Neural cell (in vitro differentiated cells): ENCODE measurements at regions not wholly inside any gene's neighbourhood (a gene's known extent, or its start where the extent isn't known, plus 50 kb on each side); places are given as distances from the start of the nearest gene placed in this dataset.

Experiments used
- H2AFZ ChIP-seq: fragments of 200-600, 300-800 bp; sonication (generic), shearing (Covaris generic); 2 replicates; pipeline ENCODE4 v1.6.0; 2014; ENCODE audit warnings: low read depth, mild to moderate bottlenecking, antibody characterized with exemption, low read length, moderate library complexity
- H3F3A ChIP-seq: fragments of 200-600 bp; shearing (Covaris generic); 2 replicates; pipeline ENCODE4 v1.6.1; 2016; ENCODE audit warnings: mild to moderate bottlenecking, moderate library complexity, mixed read lengths, antibody characterized with exemption, low read length; ENCODE audit not compliant: insufficient read depth, poor library complexity, severe bottlenecking
- H3K27ac ChIP-seq: fragments of 200-600, 300-800 bp; sonication (generic), shearing (Covaris generic); 2 replicates; pipeline ENCODE4 v1.5.1; 2014; ENCODE audit warnings: mild to moderate bottlenecking, low read length, moderate library complexity
- H3K27me3 ChIP-seq: fragments of 300-800, 200-600 bp; sonication (generic), shearing (Covaris generic); 2 replicates; pipeline ENCODE4 v1.6.0; 2014; ENCODE audit warnings: mild to moderate bottlenecking, low read depth, low read length, moderate library complexity; ENCODE audit not compliant: insufficient read depth
- H3K36me3 ChIP-seq: fragments of 300-800, 200-600 bp; sonication (generic), shearing (Covaris generic); 2 replicates; pipeline ENCODE4 v1.5.1; 2014; ENCODE audit warnings: mild to moderate bottlenecking, antibody characterized with exemption, low read length, moderate library complexity; ENCODE audit not compliant: insufficient read depth
- H3K4me2 ChIP-seq: fragments of 300-800, 200-600 bp; sonication (generic), shearing (Covaris generic); 2 replicates; pipeline ENCODE4 v1.6.0; 2014; ENCODE audit warnings: mild to moderate bottlenecking, low read length
- H3K4me3 ChIP-seq: fragments of 300-800, 200-600 bp; sonication (generic), shearing (Covaris generic); 2 replicates; pipeline ENCODE4 v1.5.1; 2014; ENCODE audit warnings: mild to moderate bottlenecking, low read length, moderate library complexity
- H3K79me2 ChIP-seq: fragments of 200-600 bp; shearing (Covaris generic); replicated peaks from 2 replicates; pipeline ENCODE4 v1.6.0; 2014; ENCODE audit warnings: mild to moderate bottlenecking, low read length, moderate library complexity; ENCODE audit not compliant: insufficient read depth
- H3K9ac ChIP-seq: fragments of 300-800, 200-600 bp; sonication (generic), shearing (Covaris generic); 2 replicates; pipeline ENCODE4 v1.6.1; 2016; ENCODE audit warnings: mild to moderate bottlenecking, low read length, mixed read lengths
- H3K9me2 ChIP-seq: fragments of 200-600 bp; shearing (Covaris generic); 2 replicates; pipeline ENCODE4 v1.6.1; 2016; ENCODE audit warnings: mild to moderate bottlenecking, low read length, mixed read lengths; ENCODE audit not compliant: insufficient read depth
- H3K9me3 ChIP-seq: fragments of 200-600, 300-800 bp; sonication (generic), shearing (Covaris generic); 2 replicates; pipeline ENCODE4 v1.6.1; 2016; ENCODE audit warnings: mild to moderate bottlenecking, mixed run types, low read length, moderate library complexity, mixed read lengths
- H4K20me1 ChIP-seq: fragments of 200-600 bp; shearing (Covaris generic); 2 replicates; pipeline ENCODE4 v1.6.1; 2016; ENCODE audit warnings: mild to moderate bottlenecking, mixed run types; ENCODE audit not compliant: insufficient read depth
- EP300 ChIP-seq: fragments of 450-650 bp; conservative IDR thresholded peaks from 2 replicates; pipeline ENCODE4 v1.6.1; 2014; ENCODE audit warnings: antibody characterized with exemption, mild to moderate bottlenecking, moderate library complexity; ENCODE audit not compliant: poor library complexity, severe bottlenecking
- EZH2 ChIP-seq: fragments of 200-600, 300-800 bp; shearing (Covaris generic), sonication (generic); IDR thresholded peaks from 2 replicates; pipeline ENCODE4 v1.6.1; 2014; ENCODE audit warnings: antibody characterized with exemption, low read length, borderline replicate concordance, mild to moderate bottlenecking; ENCODE audit not compliant: insufficient read depth, poor library complexity, severe bottlenecking
- MXI1 ChIP-seq: fragments of 450-650 bp; conservative IDR thresholded peaks from 2 replicates; pipeline ENCODE4 v1.6.1; 2014; ENCODE audit warnings: antibody characterized with exemption, mild to moderate bottlenecking; ENCODE audit not compliant: poor library complexity, severe bottlenecking
- POLR2AphosphoS5 ChIP-seq: IDR thresholded peaks from 2 replicates; pipeline ENCODE4 v1.6.1; 2012
- RAD21 ChIP-seq: fragments of 450-650 bp; conservative IDR thresholded peaks from 2 replicates; pipeline ENCODE4 v1.6.1; 2014; ENCODE audit warnings: antibody characterized with exemption, mild to moderate bottlenecking, moderate library complexity
- SMC3 ChIP-seq: fragments of 450-650 bp; conservative IDR thresholded peaks from 2 replicates; pipeline ENCODE4 v1.6.1; 2014; ENCODE audit warnings: antibody characterized with exemption, mild to moderate bottlenecking, moderate library complexity; ENCODE audit not compliant: poor library complexity
- TAF1 ChIP-seq: IDR thresholded peaks from 2 replicates; pipeline ENCODE4 v1.6.1; 2012; ENCODE audit warnings: low read depth
- TF ChIP-seq, protein P1 (sequence below): IDR thresholded peaks from 2 replicates; pipeline ENCODE4 v1.6.1; 2012; ENCODE audit warnings: borderline replicate concordance
- TF ChIP-seq, protein P2 (sequence below): fragments of 450-650 bp; IDR thresholded peaks from 2 replicates; pipeline ENCODE4 v1.5.1; 2014; ENCODE audit warnings: antibody characterized with exemption, mild to moderate bottlenecking, moderate library complexity; ENCODE audit not compliant: poor library complexity, severe bottlenecking

DNA sequence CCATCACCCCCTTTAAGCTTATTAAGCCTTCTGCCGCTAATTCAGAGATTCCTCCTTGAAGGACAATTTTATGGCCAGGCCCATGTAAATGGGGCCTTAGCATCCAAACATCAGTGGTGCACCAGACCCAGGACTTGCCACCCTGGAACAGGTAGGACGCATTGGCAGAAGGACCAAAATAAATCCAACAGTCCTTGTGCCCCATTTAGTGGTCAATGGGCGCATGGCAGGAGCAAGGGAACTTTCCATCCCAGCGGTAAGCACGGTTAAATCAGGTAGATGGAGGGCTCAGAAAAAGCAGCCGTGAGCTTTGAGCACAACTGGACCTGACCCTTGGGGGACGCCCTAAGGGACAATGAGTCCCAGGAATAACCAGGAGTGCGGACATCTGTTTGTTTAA is 540.8 kb upstream of the ROBO1 start:
- no peak overlapping the region for H3K4me3 ChIP-seq
- H3K36me3 ChIP-seq = no peaks in the 10 kb centered on the region
- TF ChIP-seq, protein P1, sequence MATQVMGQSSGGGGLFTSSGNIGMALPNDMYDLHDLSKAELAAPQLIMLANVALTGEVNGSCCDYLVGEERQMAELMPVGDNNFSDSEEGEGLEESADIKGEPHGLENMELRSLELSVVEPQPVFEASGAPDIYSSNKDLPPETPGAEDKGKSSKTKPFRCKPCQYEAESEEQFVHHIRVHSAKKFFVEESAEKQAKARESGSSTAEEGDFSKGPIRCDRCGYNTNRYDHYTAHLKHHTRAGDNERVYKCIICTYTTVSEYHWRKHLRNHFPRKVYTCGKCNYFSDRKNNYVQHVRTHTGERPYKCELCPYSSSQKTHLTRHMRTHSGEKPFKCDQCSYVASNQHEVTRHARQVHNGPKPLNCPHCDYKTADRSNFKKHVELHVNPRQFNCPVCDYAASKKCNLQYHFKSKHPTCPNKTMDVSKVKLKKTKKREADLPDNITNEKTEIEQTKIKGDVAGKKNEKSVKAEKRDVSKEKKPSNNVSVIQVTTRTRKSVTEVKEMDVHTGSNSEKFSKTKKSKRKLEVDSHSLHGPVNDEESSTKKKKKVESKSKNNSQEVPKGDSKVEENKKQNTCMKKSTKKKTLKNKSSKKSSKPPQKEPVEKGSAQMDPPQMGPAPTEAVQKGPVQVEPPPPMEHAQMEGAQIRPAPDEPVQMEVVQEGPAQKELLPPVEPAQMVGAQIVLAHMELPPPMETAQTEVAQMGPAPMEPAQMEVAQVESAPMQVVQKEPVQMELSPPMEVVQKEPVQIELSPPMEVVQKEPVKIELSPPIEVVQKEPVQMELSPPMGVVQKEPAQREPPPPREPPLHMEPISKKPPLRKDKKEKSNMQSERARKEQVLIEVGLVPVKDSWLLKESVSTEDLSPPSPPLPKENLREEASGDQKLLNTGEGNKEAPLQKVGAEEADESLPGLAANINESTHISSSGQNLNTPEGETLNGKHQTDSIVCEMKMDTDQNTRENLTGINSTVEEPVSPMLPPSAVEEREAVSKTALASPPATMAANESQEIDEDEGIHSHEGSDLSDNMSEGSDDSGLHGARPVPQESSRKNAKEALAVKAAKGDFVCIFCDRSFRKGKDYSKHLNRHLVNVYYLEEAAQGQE = no peak
- TF ChIP-seq EZH2 = no peak
- no peak for TF ChIP-seq SMC3
- no peak for TF ChIP-seq EP300
- TF ChIP-seq, protein P2, sequence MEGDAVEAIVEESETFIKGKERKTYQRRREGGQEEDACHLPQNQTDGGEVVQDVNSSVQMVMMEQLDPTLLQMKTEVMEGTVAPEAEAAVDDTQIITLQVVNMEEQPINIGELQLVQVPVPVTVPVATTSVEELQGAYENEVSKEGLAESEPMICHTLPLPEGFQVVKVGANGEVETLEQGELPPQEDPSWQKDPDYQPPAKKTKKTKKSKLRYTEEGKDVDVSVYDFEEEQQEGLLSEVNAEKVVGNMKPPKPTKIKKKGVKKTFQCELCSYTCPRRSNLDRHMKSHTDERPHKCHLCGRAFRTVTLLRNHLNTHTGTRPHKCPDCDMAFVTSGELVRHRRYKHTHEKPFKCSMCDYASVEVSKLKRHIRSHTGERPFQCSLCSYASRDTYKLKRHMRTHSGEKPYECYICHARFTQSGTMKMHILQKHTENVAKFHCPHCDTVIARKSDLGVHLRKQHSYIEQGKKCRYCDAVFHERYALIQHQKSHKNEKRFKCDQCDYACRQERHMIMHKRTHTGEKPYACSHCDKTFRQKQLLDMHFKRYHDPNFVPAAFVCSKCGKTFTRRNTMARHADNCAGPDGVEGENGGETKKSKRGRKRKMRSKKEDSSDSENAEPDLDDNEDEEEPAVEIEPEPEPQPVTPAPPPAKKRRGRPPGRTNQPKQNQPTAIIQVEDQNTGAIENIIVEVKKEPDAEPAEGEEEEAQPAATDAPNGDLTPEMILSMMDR = no peak
- no peak for TF ChIP-seq MXI1
- TF ChIP-seq POLR2AphosphoS5 = no peak
- no peak for TF ChIP-seq RAD21
- TF ChIP-seq TAF1 = no peak
- no peak overlapping the region for H2AFZ ChIP-seq
- no peaks in the 10 kb centered on the region for H3F3A ChIP-seq
- H3K79me2 ChIP-seq = no peaks in the 10 kb centered on the region
- H3K27me3 ChIP-seq = no peaks in the 10 kb centered on the region
- H3K9me2 ChIP-seq = peaks cover 3% of the 10 kb centered on the region
- H3K27ac ChIP-seq = no peak overlapping the region
- no peaks in the 10 kb centered on the region for H3K9me3 ChIP-seq
- no peak overlapping the region for H3K4me2 ChIP-seq
- no peaks in the 10 kb centered on the region for H4K20me1 ChIP-seq
- no peak overlapping the region for H3K9ac ChIP-seq

DNA sequence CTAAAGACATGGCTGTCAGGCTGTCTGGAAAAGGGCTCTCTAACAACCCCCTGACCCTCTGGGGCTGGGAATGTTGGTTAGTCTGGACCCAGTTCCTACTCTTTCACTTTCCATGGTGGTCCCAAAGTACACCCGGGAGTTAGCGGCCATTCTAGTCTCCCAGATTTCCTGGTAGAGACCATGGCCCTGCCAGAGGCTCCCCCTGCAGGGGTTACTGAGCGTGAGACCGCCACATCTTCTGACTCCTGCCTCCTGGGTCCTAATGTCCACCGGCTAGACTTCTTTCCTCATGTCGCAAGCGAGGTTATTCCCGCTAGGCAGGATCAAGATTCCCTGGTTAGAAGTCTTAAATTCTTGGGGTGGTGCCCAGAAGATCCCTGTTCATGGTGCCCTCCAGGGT is 540.0 kb upstream of the ROBO1 start:
- Histone ChIP-seq H4K20me1 (no peaks in the 10 kb centered on the region), H3K4me3 (no peak overlapping the region), H3K27ac (no peak overlapping the region), H3K9ac (no peak overlapping the region), H3K27me3 (no peaks in the 10 kb centered on the region), H3K79me2 (no peaks in the 10 kb centered on the region), H3K9me3 (no peaks in the 10 kb centered on the region), H3K36me3 (no peaks in the 10 kb centered on the region), H2AFZ (no peak overlapping the region), H3K4me2 (no peak overlapping the region), H3K9me2 (peaks cover 3% of the 10 kb centered on the region), H3F3A (no peaks in the 10 kb centered on the region)
- no peak for TF ChIP-seq EZH2
- TF ChIP-seq TAF1 = no peak
- no peak for TF ChIP-seq RAD21
- no peak for TF ChIP-seq SMC3
- TF ChIP-seq MXI1 = no peak
- TF ChIP-seq, protein P1 = no peak
- TF ChIP-seq, protein P2 = no peak
- TF ChIP-seq EP300 = no peak
- TF ChIP-seq POLR2AphosphoS5 = no peak
